IMR-90 (cell line): ENCODE measurements at regions not wholly inside any gene's neighbourhood (a gene's known extent, or its start where the extent isn't known, plus 50 kb on each side); places are given as distances from the start of the nearest gene placed in this dataset.

Experiments
- ATAC-seq: fragments of 200-7000 bp; cut with Tn5 transposase; 2 replicates; pipeline ENCODE4 v1.9.1; 2020; ENCODE audit warnings: low read depth, mild to moderate bottlenecking, moderate library complexity
- BruUV-seq: library from RNA; stranded (reverse); fragments of 400-500 nt; replicated peaks from 2 replicates; lab custom pipeline; 2021; lab: Mats Ljungman, UMichigan
- CTCF ChIA-PET: fragments of 300-600 bp; formaldehyde crosslinking; extraction: SDS; loops from one replicate; lab custom pipeline; 2021; ENCODE audit warnings: antibody characterized with exemption; lab: Yijun Ruan, JAX
- POLR2A ChIA-PET: fragments of 300-600 bp; sonication (Branson Sonifier 250); formaldehyde crosslinking; loops from one replicate; lab custom pipeline; 2022; ENCODE audit warnings: antibody characterized with exemption; ENCODE audit not compliant: unreplicated experiment; lab: Charles Lee
- DNase-seq: peaks from one replicate; pipeline ENCODE4 v3.0.0; 2013
- H2AFZ ChIP-seq: replicated peaks from 2 replicates; pipeline ENCODE3; 2013; ENCODE audit warnings: low read length, mild to moderate bottlenecking; ENCODE audit not compliant: poor library complexity
- H2AK5ac ChIP-seq: 2 replicates; pipeline ENCODE4 v1.6.1; 2013; ENCODE audit warnings: low read depth, low read length, inconsistent platforms
- H2AK9ac ChIP-seq: replicated peaks from 2 replicates; pipeline ENCODE3; 2013; ENCODE audit warnings: mild to moderate bottlenecking, low read depth, low read length, moderate library complexity; ENCODE audit not compliant: poor library complexity
- H2BK120ac ChIP-seq: 2 replicates; pipeline ENCODE4 v1.6.1; 2013; ENCODE audit warnings: low read depth, low read length, inconsistent platforms
- H2BK15ac ChIP-seq: 3 replicates; pipeline ENCODE4 v1.6.1; 2013; ENCODE audit warnings: low read depth, low read length, inconsistent platforms
- H2BK20ac ChIP-seq: 2 replicates; pipeline ENCODE4 v1.6.1; 2013; ENCODE audit warnings: low read depth, mild to moderate bottlenecking, inconsistent platforms, low read length, moderate library complexity
- H2BK5ac ChIP-seq: 2 replicates; pipeline ENCODE4 v1.6.1; 2013; ENCODE audit warnings: mild to moderate bottlenecking, low read depth, low read length, inconsistent platforms; ENCODE audit not compliant: poor library complexity, severe bottlenecking
- H3K14ac ChIP-seq: replicated peaks from 2 replicates; pipeline ENCODE4 v1.6.1; 2013; ENCODE audit warnings: low read depth, low read length, inconsistent platforms
- H3K18ac ChIP-seq: 2 replicates; pipeline ENCODE4 v1.6.1; 2013; ENCODE audit warnings: low read depth, low read length, control low read depth
- H3K23ac ChIP-seq: 2 replicates; pipeline ENCODE4 v1.6.1; 2013; ENCODE audit warnings: low read depth, low read length, inconsistent platforms
- H3K27ac ChIP-seq: 2 replicates; pipeline ENCODE4 v1.5.1; 2013; ENCODE audit warnings: mild to moderate bottlenecking, control low read depth, low read length; ENCODE audit not compliant: insufficient read depth
- H3K27me3 ChIP-seq: 2 replicates; pipeline ENCODE4 v1.6.1; 2013; ENCODE audit warnings: low read length; ENCODE audit not compliant: control insufficient read depth, insufficient read depth
- H3K36me3 ChIP-seq: 2 replicates; pipeline ENCODE4 v1.6.1; 2013; ENCODE audit warnings: low read length, mixed read lengths; ENCODE audit not compliant: control insufficient read depth, insufficient read depth
- H3K4ac ChIP-seq: 2 replicates; pipeline ENCODE4 v1.6.1; 2013; ENCODE audit warnings: low read depth, low read length, inconsistent platforms
- H3K4me1 ChIP-seq: 2 replicates; pipeline ENCODE4 v1.6.1; 2013; ENCODE audit warnings: low read length, mixed read lengths; ENCODE audit not compliant: control insufficient read depth, insufficient read depth
- H3K4me2 ChIP-seq: 2 replicates; pipeline ENCODE4 v1.6.1; 2013; ENCODE audit warnings: low read depth, mild to moderate bottlenecking, control low read depth, low read length, moderate library complexity
- H3K4me3 ChIP-seq: 2 replicates; pipeline ENCODE4 v1.5.1; 2013; ENCODE audit warnings: low read depth, mild to moderate bottlenecking, control low read depth, low read length, moderate library complexity; ENCODE audit not compliant: insufficient read depth
- H3K56ac ChIP-seq: 2 replicates; pipeline ENCODE4 v1.6.1; 2013; ENCODE audit warnings: low read length, inconsistent platforms; ENCODE audit not compliant: insufficient read depth; ENCODE audit errors: extremely low read depth
- H3K79me1 ChIP-seq, 2 experiments: 2 replicates each; pipeline ENCODE4 v1.6.1; 2013; ENCODE audit warnings: low read length in 2 of 2, inconsistent platforms in 1 of 2, low read depth in 1 of 2
- H3K9ac ChIP-seq: 2 replicates; pipeline ENCODE4 v1.6.1; 2013; ENCODE audit warnings: low read depth, low read length, control low read depth
- H3K9me1 ChIP-seq: 2 replicates; pipeline ENCODE4 v1.6.1; 2013; ENCODE audit warnings: low read length, inconsistent platforms; ENCODE audit not compliant: insufficient read depth
- H3K9me3 ChIP-seq: 2 replicates; pipeline ENCODE4 v1.6.1; 2013; ENCODE audit warnings: low read length; ENCODE audit not compliant: control insufficient read depth, insufficient read depth
- H4K20me1 ChIP-seq: 2 replicates; pipeline ENCODE4 v1.6.1; 2013; ENCODE audit warnings: low read length, inconsistent platforms; ENCODE audit not compliant: insufficient read depth
- H4K5ac ChIP-seq: 2 replicates; pipeline ENCODE4 v1.6.1; 2013; ENCODE audit warnings: mild to moderate bottlenecking, low read depth, low read length, control low read depth
- H4K8ac ChIP-seq, 2 experiments: 2 replicates each; pipeline ENCODE4 v1.6.1; 2013; ENCODE audit warnings: low read depth in 2 of 2, low read length in 2 of 2, control low read depth in 1 of 2, inconsistent platforms in 1 of 2
- H4K91ac ChIP-seq: 2 replicates; pipeline ENCODE4 v1.6.1; 2013; ENCODE audit warnings: low read depth, low read length, inconsistent platforms; ENCODE audit not compliant: insufficient read depth
- BHLHE40 ChIP-seq: fragments of 150-350 bp; IDR thresholded peaks from 2 replicates; pipeline ENCODE4 v1.6.1; 2016; ENCODE audit warnings: mild to moderate bottlenecking, low read depth, low read length
- CEBPB ChIP-seq: IDR thresholded peaks from 2 replicates; pipeline ENCODE4 v1.6.1; 2012; ENCODE audit warnings: low read depth, low read length, improper control_type of control experiment
- CHD1 ChIP-seq: IDR thresholded peaks from 2 replicates; pipeline ENCODE4 v1.6.1; 2012; ENCODE audit warnings: low read depth, low read length, improper control_type of control experiment
- CTCF ChIP-seq: conservative IDR thresholded peaks from 2 replicates; pipeline ENCODE4 v1.5.1; 2012; ENCODE audit warnings: mild to moderate bottlenecking, low read depth, low read length, improper control_type of control experiment
- FOS ChIP-seq: fragments of 150-350 bp; IDR thresholded peaks from 2 replicates; pipeline ENCODE4 v1.6.1; 2016; ENCODE audit warnings: low read depth, low read length
- MAFK ChIP-seq: IDR thresholded peaks from 2 replicates; pipeline ENCODE4 v1.6.1; 2012; ENCODE audit warnings: low read depth, low read length, improper control_type of control experiment
- NFE2L2 ChIP-seq: fragments of 150-350 bp; IDR thresholded peaks from 2 replicates; pipeline ENCODE4 v1.6.1; 2016; ENCODE audit warnings: low read depth, mild to moderate bottlenecking, low read length
- POLR2A ChIP-seq: IDR thresholded peaks from 2 replicates; pipeline ENCODE4 v1.6.1; 2012; ENCODE audit warnings: mild to moderate bottlenecking, low read depth, low read length
- RAD21 ChIP-seq: IDR thresholded peaks from 2 replicates; pipeline ENCODE4 v1.6.1; 2012; ENCODE audit warnings: low read length, improper control_type of control experiment
- RCOR1 ChIP-seq: IDR thresholded peaks from 2 replicates; pipeline ENCODE4 v1.6.1; 2012; ENCODE audit warnings: mild to moderate bottlenecking, low read length, improper control_type of control experiment; ENCODE audit not compliant: insufficient replicate concordance
- SMC3 ChIP-seq: fragments of 150-350 bp; IDR thresholded peaks from 2 replicates; pipeline ENCODE4 v1.6.1; 2016; ENCODE audit warnings: low read depth, mild to moderate bottlenecking, antibody characterized with exemption, low read length, moderate library complexity
- WGBS, 2 experiments: methylation state at CpG; one replicate each; pipeline versions ENCODE4 v1.1.5 to v1.1.7; 2013; ENCODE audit warnings: missing lambda C conversion rate in 2 of 2; ENCODE audit not compliant: insufficient read length in 1 of 2; ENCODE audit errors: extremely low coverage in 2 of 2; 5-methylcytosine and 5-hydroxymethylcytosine counted together
- dilution Hi-C: fragments of 300-500 bp; cut with HindIII; formaldehyde crosslinking; loops from one replicate; pipeline ENCODE4 v1.14.3; 2018; ENCODE audit warnings: low sequenced_read_pairs; ENCODE audit not compliant: unreplicated experiment
- in situ Hi-C: fragments of 300-500 bp; cut with MboI; formaldehyde crosslinking; loops from 3 replicates; pipeline ENCODE4 v1.14.3; 2019; ENCODE audit warnings: low sequenced_read_pairs, inconsistent platforms, mixed read lengths
- intact Hi-C: fragments of 100-400 bp; cut with micrococcal nuclease; formaldehyde crosslinking; loops from 2 replicates; pipeline ENCODE4 v1.10.0; 2022
- TF ChIP-seq, protein P1 (sequence below): fragments of 150-350 bp; IDR thresholded peaks from 2 replicates; pipeline ENCODE4 v1.6.1; 2017; ENCODE audit warnings: mild to moderate bottlenecking, antibody characterized with exemption, low read length, low read depth

DNA sequence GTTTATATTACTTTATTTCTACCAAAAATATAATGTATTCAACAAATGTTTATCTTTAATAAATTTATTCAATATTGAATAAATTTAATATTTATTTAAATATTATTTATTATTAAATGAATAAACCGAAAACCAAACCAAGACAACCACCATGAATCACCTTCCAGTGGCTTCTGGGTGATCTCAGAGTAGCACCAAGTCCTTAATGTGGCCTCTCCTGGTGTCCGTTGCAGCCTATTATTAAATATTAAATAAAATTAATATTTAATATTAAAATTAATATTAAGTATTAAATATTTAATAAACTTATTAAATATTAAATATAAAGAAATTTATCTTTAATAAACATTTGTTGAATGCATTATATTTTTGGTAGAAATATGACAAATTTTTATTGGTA lies 143.3 kb upstream of the PLPP4 start:
- no peak overlapping the region for H3K4me3 ChIP-seq
- intact Hi-C loops = no loop called here
- in situ Hi-C loops = no loop called here
- TF ChIP-seq CEBPB = no peak
- TF ChIP-seq, protein P1, sequence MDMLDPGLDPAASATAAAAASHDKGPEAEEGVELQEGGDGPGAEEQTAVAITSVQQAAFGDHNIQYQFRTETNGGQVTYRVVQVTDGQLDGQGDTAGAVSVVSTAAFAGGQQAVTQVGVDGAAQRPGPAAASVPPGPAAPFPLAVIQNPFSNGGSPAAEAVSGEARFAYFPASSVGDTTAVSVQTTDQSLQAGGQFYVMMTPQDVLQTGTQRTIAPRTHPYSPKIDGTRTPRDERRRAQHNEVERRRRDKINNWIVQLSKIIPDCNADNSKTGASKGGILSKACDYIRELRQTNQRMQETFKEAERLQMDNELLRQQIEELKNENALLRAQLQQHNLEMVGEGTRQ = no peak
- no peak for TF ChIP-seq CTCF
- no peak for TF ChIP-seq BHLHE40
- TF ChIP-seq MAFK = no peak
- TF ChIP-seq CHD1 = no peak
- no peak for TF ChIP-seq RCOR1
- no peak for TF ChIP-seq RAD21
- TF ChIP-seq SMC3 = no peak
- TF ChIP-seq FOS = no peak
- no peak for TF ChIP-seq NFE2L2
- no peak for TF ChIP-seq POLR2A
- no peak overlapping the region for H2BK20ac ChIP-seq
- no peak overlapping the region for H2BK15ac ChIP-seq
- ChIA-PET POLR2A (no interaction called here), CTCF (no interaction called here)
- no peak overlapping the region for H2BK5ac ChIP-seq
- H4K8ac ChIP-seq = no peak overlapping the region
- H3K79me1 ChIP-seq = no peaks in the 10 kb centered on the region
- H3K14ac ChIP-seq = no peak overlapping the region
- dilution Hi-C loops = no loop called here
- H3K9ac ChIP-seq = no peak overlapping the region
- no peak overlapping the region for H4K91ac ChIP-seq
- no peaks in the 10 kb centered on the region for H3K9me1 ChIP-seq
- H2AK9ac ChIP-seq = no peak overlapping the region
- no peak overlapping the region for H3K56ac ChIP-seq
- no peak overlapping the region for H3K4me2 ChIP-seq
- H3K23ac ChIP-seq = no peak overlapping the region
- H3K18ac ChIP-seq = no peak overlapping the region
- no peak overlapping the region for H4K5ac ChIP-seq
- BruUV-seq = no TSS peak
- no peak overlapping the region for H2AFZ ChIP-seq
- H3K4me1 ChIP-seq = no peaks in the 10 kb centered on the region
- no peaks in the 10 kb centered on the region for H4K20me1 ChIP-seq
- no peaks in the 10 kb centered on the region for H3K36me3 ChIP-seq
- no CpG with 5 or more reads among the region's 2 CpGs for WGBS, 2 experiments
- H2AK5ac ChIP-seq = no peak overlapping the region
- no peak for DNase-seq
- no peak overlapping the region for H2BK120ac ChIP-seq
- H3K27me3 ChIP-seq = no peaks in the 10 kb centered on the region
- peaks cover 20% of the 10 kb centered on the region for H3K9me3 ChIP-seq
- no peak overlapping the region for H3K27ac ChIP-seq
- H3K4ac ChIP-seq = no peak overlapping the region
- ATAC-seq = no peak
